ENCODE measurements at regions not wholly inside any gene's neighbourhood (a gene's known extent, or its start where the extent isn't known, plus 50 kb on each side); places are given as distances from the start of the nearest gene placed in this dataset.

DNA sequence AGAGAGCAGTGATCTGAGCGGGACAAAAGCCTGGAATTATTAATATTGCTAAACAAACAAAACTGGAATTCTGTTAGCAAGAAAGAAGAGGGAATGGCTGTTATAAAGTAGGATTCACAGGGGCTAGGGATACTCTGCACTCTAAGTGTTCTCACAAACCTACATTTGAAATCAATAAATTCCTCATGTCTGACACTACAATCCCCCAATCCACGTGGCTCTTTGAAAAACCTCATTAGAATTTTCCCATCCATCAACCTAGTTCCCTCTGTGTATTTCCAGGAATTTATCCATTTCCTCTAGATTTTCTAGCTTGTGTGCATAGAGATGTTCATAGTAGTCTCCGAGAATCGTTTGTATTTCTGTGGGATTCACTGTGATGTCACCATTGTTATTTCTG, 307.5 kb downstream of the RBM26 start:
- Histone ChIP-seq H3K4me3 (ENCODE audit: low read depth, low read length) (no peak overlapping the region), H3K27ac (ENCODE audit: low read depth, low read length) (no peak overlapping the region), H3K27me3 (ENCODE audit: control insufficient read depth, insufficient read depth, low read length) (no peaks in the 10 kb centered on the region), H3K9me3 (ENCODE audit: control insufficient read depth, insufficient read depth, low read length) (no peaks in the 10 kb centered on the region)
- no peak for DNase-seq (ENCODE audit: low read depth, low spot score)
- ChIA-PET CTCF (no interaction called here), POLR2A (no interaction called here)
- TF ChIP-seq, protein P1, sequence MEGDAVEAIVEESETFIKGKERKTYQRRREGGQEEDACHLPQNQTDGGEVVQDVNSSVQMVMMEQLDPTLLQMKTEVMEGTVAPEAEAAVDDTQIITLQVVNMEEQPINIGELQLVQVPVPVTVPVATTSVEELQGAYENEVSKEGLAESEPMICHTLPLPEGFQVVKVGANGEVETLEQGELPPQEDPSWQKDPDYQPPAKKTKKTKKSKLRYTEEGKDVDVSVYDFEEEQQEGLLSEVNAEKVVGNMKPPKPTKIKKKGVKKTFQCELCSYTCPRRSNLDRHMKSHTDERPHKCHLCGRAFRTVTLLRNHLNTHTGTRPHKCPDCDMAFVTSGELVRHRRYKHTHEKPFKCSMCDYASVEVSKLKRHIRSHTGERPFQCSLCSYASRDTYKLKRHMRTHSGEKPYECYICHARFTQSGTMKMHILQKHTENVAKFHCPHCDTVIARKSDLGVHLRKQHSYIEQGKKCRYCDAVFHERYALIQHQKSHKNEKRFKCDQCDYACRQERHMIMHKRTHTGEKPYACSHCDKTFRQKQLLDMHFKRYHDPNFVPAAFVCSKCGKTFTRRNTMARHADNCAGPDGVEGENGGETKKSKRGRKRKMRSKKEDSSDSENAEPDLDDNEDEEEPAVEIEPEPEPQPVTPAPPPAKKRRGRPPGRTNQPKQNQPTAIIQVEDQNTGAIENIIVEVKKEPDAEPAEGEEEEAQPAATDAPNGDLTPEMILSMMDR (IDR thresholded peaks at IDR 0.05; ENCODE audit: low read depth, low read length): no peak

DNA sequence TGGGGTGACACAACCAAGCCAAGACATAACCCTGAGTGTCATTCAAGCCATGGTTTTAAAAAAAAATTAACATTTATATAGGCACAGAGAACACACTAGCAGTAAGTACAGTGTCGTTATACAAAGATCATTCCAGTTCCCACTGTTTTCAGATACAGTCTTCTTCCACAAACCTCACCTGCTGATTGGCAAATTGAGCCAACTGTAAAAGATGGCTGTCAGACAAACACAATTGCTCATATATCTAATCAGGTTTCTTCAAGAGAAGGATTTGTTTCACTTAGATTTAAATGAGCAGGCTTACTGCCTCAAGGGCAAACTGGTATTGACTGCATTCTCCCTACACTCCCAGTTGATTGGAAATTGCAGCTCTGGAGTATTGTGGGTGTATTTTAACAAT, 308.9 kb downstream of the RBM26 start:
- Histone ChIP-seq H3K4me3 (ENCODE audit: low read depth, low read length) (no peak overlapping the region), H3K27ac (ENCODE audit: low read depth, low read length) (no peak overlapping the region), H3K9me3 (ENCODE audit: control insufficient read depth, insufficient read depth, low read length) (no peaks in the 10 kb centered on the region), H3K27me3 (ENCODE audit: control insufficient read depth, insufficient read depth, low read length) (no peaks in the 10 kb centered on the region)
- TF ChIP-seq, protein P1 (IDR thresholded peaks at IDR 0.05; ENCODE audit: low read depth, low read length): no peak
- no peak for DNase-seq (ENCODE audit: low read depth, low spot score)
- ChIA-PET CTCF (no interaction called here), POLR2A (no interaction called here)

DNA sequence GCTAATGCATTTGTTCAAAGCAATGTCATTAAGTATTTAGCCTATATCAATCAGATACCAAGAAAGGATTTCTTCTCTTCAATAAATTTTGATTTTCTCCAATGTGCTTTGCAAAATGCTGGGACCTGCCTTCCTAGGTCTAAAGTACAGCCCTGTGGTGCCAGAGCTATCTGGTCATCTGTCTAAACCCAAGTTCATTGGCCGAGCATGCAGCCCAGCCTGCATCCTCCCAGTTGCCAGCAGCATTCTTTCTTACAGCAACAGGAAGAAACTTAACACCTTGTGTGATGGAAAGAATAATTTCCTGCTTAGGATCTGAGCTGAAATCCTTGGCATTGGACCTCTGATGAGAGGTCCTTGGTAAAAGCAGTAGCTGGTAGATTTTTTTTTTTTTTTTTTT, 310.0 kb downstream of the RBM26 start:
- ChIA-PET CTCF (no interaction called here), POLR2A (no interaction called here)
- TF ChIP-seq, protein P1 (IDR thresholded peaks at IDR 0.05; ENCODE audit: low read depth, low read length): no peak
- no peak for DNase-seq (ENCODE audit: low read depth, low spot score)
- Histone ChIP-seq H3K27me3 (ENCODE audit: control insufficient read depth, insufficient read depth, low read length) (no peaks in the 10 kb centered on the region), H3K27ac (ENCODE audit: low read depth, low read length) (no peak overlapping the region), H3K9me3 (ENCODE audit: control insufficient read depth, insufficient read depth, low read length) (no peaks in the 10 kb centered on the region), H3K4me3 (ENCODE audit: low read depth, low read length) (no peak overlapping the region)

DNA sequence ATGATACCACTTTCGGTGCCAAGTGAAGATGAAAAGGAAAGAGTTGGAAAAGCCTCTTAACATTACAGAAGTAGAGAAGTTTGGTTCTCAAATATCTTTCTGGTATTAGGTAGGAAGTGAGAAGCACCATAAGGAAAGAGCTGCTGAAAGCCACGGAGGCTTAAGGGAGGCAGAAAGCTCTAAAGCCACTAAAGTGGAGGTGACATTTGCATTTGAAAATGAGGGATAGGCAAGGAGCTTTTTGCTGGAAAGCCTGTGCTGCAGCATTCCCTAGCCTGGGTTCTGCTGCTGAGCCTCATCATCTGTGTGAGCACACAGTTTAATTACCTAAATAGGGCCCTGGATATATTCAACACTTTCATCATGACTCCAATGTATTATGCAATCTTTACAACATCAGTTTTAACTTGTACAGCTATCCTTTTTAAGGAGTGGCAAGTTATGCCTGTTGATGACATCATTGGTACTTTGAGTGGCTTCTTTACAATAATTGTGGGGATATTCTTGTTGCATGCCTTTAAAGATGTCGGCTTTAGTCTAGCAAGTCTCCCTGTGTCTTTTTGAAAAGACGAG, 315.4 kb downstream of the RBM26 start:
- ChIA-PET CTCF (no interaction called here), POLR2A (no interaction called here)
- Histone ChIP-seq H3K27ac (ENCODE audit: low read depth, low read length) (no peak overlapping the region), H3K9me3 (ENCODE audit: control insufficient read depth, insufficient read depth, low read length) (no peaks in the 10 kb centered on the region), H3K27me3 (ENCODE audit: control insufficient read depth, insufficient read depth, low read length) (no peaks in the 10 kb centered on the region), H3K4me3 (ENCODE audit: low read depth, low read length) (no peak overlapping the region)
- TF ChIP-seq, protein P1 (IDR thresholded peaks at IDR 0.05; ENCODE audit: low read depth, low read length): no peak
- no peak for DNase-seq (ENCODE audit: low read depth, low spot score)

DNA sequence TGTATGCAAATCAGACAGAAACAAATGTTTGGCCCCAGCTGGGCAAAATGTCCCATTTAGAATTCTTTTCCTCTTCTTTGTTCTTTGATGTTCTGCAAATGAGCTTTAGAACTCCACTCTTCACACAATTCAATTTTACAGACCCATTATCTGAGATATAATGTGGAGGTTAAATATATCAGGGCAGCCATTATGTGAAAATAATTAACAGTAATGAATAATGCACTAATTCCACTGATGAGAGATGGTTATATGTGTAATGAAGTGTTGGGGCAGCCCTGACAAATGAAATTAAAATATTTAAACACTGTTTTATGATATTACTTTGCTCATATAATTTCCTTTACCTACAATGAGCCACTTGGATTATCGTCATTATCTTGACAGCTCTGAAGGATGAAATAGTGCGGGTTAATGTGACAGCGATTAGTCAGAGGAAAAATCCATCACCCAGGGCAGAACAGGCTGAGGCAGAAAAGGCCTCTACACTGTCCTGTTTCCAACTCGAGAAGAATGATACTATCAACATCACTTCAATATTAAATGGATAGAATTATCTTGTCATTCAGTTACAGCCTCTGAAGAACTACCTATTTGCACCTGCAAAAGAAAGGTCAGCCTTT, 321.1 kb downstream of the RBM26 start:
- POLR2A ChIA-PET: no interaction called here
- TF ChIP-seq, protein P1 (IDR thresholded peaks at IDR 0.05; ENCODE audit: low read depth, low read length): no peak
- CTCF ChIA-PET: no interaction called here

More for the DNA sequence above, 321.1 kb downstream of the RBM26 start:
- H3K4me3 ChIP-seq (ENCODE audit: low read depth, low read length): no peak overlapping the region
- DNase-seq (ENCODE audit: low read depth, low spot score): no peak
- H3K27me3 ChIP-seq (ENCODE audit: control insufficient read depth, insufficient read depth, low read length): no peaks in the 10 kb centered on the region
- no peak overlapping the region for H3K27ac ChIP-seq (ENCODE audit: low read depth, low read length)
- no peaks in the 10 kb centered on the region; the same call in 1 of the 2 replicates for H3K9me3 ChIP-seq (ENCODE audit: control insufficient read depth, insufficient read depth, low read length)

Data from AG04450 (cell line).